IPS-18c (cell line): ENCODE measurements at regions not wholly inside any gene's neighbourhood (a gene's known extent, or its start where the extent isn't known, plus 50 kb on each side); places are given as distances from the start of the nearest gene placed in this dataset.
"Not testable (repeated sequence)": the region's sequence is repeated elsewhere in the genome, so short reads cannot be mapped to it uniquely, and the experiment has no call there.

Experiments
- H3K4me3 ChIP-seq: 2 replicates; pipeline ENCODE4 v1.7.0; 2013; ENCODE audit warnings: low read depth, mild to moderate bottlenecking, low read length, moderate library complexity; ENCODE audit not compliant: insufficient read depth
- H3K9me3 ChIP-seq: one replicate; pipeline ENCODE4 v1.6.1; 2013; ENCODE audit warnings: mild to moderate bottlenecking, low read length, moderate library complexity; ENCODE audit not compliant: control insufficient read depth, insufficient read depth

DNA sequence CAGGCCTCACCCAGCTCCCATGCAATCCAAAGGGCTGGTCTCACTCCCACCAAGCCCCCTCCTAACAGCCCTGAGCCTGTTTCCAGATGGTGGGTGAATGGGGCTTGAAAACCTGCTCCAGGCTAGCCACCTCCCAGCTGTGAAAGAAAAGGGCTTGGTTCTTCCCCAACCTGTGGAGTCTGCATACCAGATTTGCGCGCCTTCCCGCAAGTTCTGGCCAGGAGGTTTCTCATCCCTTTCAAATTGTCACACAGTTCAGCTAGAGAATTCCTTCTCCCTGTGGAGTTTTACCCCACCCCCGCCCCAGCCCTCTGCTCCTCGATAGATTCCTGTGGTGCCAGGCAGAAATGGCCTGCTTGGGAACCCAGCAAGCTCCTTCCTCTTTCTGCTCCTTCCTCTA, 734.6 kb upstream of the FAT3 start:
- Histone ChIP-seq H3K9me3 (no peaks in the 10 kb centered on the region), H3K4me3 (no peak overlapping the region)

DNA sequence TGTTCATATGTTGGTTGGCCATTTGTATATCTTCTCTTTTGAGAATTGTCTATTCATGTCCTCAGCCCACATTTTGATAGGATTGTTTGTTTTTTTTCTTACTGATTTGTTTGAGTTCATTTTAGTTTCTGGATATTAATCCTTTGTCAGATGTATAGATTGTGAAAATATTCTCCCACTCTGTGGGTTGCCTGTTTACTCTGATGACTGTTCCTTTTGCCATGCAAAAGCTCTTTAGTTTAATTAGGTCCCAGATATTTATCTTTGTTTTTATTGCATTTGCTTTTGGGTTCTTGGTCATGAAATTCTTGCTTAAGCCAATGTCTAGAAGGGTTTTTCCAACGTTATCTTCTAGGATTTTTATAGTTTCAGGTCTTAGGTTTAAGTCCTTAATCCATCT, 740.7 kb upstream of the FAT3 start:
- not testable (repeated sequence) for H3K4me3 ChIP-seq, H3K9me3 ChIP-seq

- H3K4me3 ChIP-seq, H3K9me3 ChIP-seq: not testable (repeated sequence)
These were observed 742.7 kb upstream of the FAT3 start for GRCh38 chr11:91481875-91482274.

DNA sequence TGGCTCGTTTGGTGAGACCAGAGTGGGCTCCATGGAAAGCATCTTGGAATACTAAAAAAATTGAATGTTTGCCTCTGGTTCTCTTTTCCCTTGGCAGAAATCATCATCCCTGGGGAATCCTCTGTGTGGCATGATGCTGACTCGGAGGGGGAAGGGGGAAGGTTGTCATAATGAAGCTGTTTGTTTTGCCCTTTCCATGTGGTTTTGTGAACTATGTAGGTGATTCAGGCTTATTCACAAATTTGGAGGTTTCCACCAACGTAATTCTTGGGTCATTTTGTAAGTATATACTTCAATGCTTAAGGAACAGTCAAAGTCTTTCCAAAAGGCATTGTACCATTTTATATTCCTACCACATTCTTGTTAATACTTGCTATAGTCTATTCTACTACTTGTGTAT, 754.0 kb upstream of the FAT3 start:
- Histone ChIP-seq H3K4me3 (no peak overlapping the region), H3K9me3 (peaks cover 2% of the 10 kb centered on the region)

- H3K4me3 ChIP-seq, result no peak overlapping the region
- peaks cover 2% of the 10 kb centered on the region for H3K9me3 ChIP-seq
These were observed 764.8 kb upstream of the FAT3 start for GRCh38 chr11:91459840-91460239.

- H3K4me3 ChIP-seq, result no peak overlapping the region
- H3K9me3 ChIP-seq, result no peaks in the 10 kb centered on the region
These were observed 778.4 kb upstream of the FAT3 start for GRCh38 chr11:91446267-91446666.

GRCh38 chr11:91435694-91436395, 788.8 kb upstream of the FAT3 start:
- no peaks in the 10 kb centered on the region for H3K9me3 ChIP-seq
- H3K4me3 ChIP-seq, result no peak overlapping the region

DNA sequence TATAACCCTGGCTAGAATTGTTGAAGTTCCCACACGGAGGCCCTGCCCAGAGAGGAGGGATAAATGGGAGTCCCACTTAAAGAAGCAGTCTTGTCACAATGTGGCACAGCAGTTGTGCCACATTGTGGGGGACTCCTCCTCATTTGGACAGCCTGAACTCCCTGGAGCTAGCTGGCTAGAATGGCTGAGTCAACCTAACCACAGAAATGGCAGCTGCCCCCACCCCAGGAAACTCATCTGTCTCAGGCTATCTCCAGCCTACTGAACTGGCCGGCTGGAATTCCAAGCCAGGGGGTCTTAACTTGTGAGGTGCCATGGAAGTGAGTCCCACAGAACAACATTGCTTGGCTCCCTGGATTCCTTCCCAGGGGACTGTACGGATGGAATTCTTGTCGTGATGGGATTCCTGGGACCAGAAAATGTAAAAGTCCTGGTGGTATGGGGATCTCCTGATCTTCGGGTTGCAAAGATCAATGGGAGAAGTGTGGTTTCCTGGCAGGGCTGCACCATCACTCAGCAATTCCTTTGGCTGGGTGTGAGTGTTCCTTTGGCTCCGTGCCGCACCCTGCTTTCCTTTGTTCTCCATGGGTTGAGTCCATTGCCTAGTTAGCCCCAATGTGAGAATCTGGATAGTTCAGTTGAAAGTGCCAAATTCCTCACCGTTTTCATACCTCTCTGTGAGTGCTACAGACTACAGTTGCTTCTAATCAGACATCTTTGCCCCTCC, 791.2 kb upstream of the FAT3 start:
- no peaks in the 10 kb centered on the region for H3K9me3 ChIP-seq
- no peak overlapping the region for H3K4me3 ChIP-seq

DNA sequence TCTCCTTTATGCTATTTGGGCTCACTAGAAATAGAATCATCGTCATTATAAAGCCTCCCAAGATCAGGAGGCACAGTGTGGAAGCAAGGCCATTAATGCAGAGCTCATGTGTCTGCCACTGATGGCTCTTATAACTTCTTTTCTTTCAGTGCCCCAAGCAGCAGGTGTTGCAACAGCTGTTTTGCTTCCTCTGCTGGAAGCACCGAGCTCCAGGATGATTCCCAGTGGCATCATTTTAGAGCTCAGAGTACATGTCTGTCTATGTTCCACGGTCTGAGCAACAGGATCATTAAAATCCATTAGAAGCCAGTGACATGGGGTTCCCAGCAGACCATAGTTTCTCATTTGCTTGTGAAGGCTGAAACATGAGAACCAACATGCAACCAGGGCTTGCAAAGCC, 803.0 kb upstream of the FAT3 start:
- H3K9me3 ChIP-seq, result no peaks in the 10 kb centered on the region

DNA sequence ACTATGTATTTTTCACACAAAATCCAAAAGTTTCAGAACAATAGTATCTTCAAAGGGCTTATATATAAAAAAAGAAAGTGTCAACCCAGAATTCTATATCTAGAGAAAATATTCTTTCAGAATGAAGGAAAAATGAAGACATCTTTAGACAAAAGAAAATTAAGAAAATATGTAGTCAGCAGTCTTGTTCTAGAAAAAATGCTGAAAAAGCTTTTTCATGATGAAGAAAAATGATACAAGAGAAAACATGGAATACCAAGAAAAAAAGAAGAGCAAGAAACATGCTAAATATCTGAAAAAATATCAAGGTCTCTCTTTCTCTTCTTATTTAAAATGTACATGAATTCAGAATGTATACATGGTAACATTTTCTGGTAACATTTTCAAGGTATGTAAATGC, 816.8 kb upstream of the FAT3 start:
- H3K9me3 ChIP-seq, result peaks cover 2% of the 10 kb centered on the region
- no peak overlapping the region for H3K4me3 ChIP-seq

More for the DNA sequence above, 803.0 kb upstream of the FAT3 start:
- H3K4me3 ChIP-seq, result no peak overlapping the region

- H3K4me3 ChIP-seq, result no peak overlapping the region
- peaks cover 2% of the 10 kb centered on the region for H3K9me3 ChIP-seq
These were observed 818.6 kb upstream of the FAT3 start for GRCh38 chr11:91406009-91406408.

- peaks cover 2% of the 10 kb centered on the region for H3K9me3 ChIP-seq
- H3K4me3 ChIP-seq, result no peak overlapping the region
These were observed 820.3 kb upstream of the FAT3 start for GRCh38 chr11:91404344-91404743.

DNA sequence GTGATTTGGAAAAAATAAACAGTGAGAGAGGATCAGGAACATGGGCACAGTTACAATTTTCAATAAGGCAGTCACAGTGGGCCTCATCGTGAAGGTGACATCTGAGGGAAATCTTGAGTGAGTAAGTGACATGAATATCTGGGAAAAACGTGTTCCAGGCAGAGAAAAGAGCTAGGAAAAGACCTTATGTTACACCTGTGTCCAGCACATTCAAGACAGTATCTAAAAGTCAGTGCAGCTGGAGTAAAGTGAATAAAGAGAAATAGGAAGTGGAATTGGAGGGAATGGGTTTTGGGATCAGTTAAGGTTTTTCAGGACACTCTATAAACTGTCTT, 827.5 kb upstream of the FAT3 start:
- Histone ChIP-seq H3K4me3 (no peak overlapping the region), H3K9me3 (no peaks in the 10 kb centered on the region)

DNA sequence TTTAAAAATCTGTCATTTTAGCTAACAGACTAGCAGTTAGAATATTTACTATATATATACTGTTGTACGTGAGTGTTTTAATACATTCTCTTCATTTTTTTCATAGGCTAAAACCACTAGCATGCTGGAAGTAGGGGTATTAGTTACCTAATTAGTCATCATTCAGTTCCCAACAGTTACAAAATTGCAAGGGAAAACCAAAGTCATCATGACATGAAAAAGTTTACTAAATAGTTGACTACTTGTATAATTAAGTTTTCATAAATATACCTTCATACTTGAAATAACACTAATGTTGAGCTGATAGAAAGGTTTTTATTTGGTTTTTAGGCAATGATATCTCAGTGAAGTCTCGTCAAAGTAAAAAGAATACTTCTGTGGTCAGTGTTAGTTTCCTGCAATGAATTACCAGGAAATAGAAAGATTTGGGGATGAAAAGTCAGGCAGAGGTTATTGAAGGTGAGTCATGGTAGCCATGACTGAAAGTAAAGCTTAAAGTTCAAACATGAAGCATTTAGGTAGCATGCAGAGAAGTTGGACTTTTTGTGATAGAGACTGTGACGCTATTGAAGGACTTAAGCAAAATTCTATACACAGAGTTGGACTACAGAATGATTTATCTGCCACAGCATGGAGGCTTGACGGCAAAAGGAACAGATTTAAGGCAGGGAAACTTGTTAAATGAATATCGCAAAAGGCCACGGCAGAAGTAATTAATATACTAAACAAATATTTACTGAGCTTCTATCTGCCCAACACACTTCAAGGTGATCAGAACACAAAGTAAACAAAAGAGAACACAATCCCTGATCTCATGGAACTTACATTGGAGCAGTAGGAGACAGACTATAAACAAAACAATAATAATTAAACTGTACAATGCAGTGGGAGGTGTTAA, 828.1 kb upstream of the FAT3 start:
- H3K4me3 ChIP-seq, result no peak overlapping the region

GRCh38 chr11:91394727-91395414, 829.7 kb upstream of the FAT3 start:
- Histone ChIP-seq H3K4me3 (no peak overlapping the region), H3K9me3 (no peaks in the 10 kb centered on the region)

More for the DNA sequence above, 828.1 kb upstream of the FAT3 start:
- no peaks in the 10 kb centered on the region for H3K9me3 ChIP-seq

DNA sequence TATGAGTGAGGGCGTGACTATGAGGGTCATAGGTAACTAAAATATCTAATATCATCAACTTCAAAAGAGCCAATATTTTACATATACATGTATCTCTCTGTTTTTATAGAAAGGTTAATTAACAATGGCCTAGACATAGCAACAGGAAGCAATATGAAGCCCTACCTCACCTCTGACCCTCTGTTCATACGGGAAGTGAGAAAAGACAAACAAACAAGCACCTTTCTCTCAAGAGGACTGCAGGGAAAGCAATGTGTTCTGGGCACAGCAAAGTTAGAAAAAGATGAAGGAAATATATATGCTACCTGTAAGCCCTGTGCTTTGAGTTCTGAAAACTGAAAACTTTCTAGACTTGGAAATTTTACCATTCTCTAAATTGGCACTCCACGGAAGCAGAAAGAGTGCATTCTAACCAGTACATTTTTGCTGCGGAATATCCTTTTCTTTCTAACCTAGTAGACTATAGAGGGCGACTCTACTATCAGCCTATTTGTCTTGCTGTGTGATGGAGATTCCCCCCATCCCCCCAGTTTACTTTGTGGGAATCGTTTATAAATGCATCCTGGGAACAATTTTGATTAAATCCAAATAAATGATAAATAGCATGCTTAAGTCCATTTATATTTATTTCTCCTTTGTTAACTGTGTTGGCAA, 830.4 kb upstream of the FAT3 start:
- Histone ChIP-seq H3K9me3 (peaks cover 2% of the 10 kb centered on the region), H3K4me3 (no peak overlapping the region)

DNA sequence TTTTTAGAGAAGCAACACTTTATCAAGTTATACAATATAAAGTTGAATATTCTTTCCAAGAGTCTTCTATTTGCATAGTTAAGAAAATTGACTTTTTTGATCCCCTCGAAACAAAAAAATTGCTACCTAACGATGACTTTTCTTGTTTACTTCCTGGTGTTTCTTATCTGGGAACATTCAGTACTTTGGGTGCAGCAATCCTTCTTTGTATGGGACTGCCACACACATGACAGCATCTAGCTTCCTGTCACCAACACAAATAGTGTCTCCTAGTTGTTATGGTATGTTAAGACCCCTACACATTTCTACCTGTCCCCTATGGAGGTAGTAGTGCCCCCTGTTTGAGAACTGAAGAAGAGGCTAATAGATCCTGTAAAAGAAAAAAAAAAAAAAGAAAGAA, 841.7 kb upstream of the FAT3 start:
- H3K9me3 ChIP-seq, result no peaks in the 10 kb centered on the region
- no peak overlapping the region for H3K4me3 ChIP-seq
